Stimulated activated effector memory CD8-positive, alpha-beta T cell treated with anti-CD3 and anti-CD28 coated beads, Interleukin-12 subunit alpha, Interleukin-12 subunit beta, amount 100 ng/mL, for 72 hours (primary cell): ENCODE measurements at regions not wholly inside any gene's neighbourhood (a gene's known extent, or its start where the extent isn't known, plus 50 kb on each side); places are given as distances from the start of the nearest gene placed in this dataset.

ENCODE experiments used
- ATAC-seq: fragments of 150-1000 bp; cut with Tn5 transposase; 2 replicates; pipeline ENCODE4 v1.10.0; 2021
- DNase-seq, 2 donors: peaks; one replicate each; pipeline ENCODE4 v3.0.0; 2021 to 2022; ENCODE audit warnings: low spot score in 2 of 2
- H3K27ac Mint-ChIP-seq: one replicate; pipeline ENCODE4 v1.8.0; 2022; ENCODE audit warnings: mild to moderate bottlenecking, mixed read lengths
- H3K36me3 Mint-ChIP-seq: one replicate; pipeline ENCODE4 v1.8.0; 2022; ENCODE audit warnings: mild to moderate bottlenecking, mixed read lengths
- H3K4me1 Mint-ChIP-seq: one replicate; pipeline ENCODE4 v1.8.0; 2022; ENCODE audit warnings: mixed read lengths
- H3K4me3 Mint-ChIP-seq: one replicate; pipeline ENCODE4 v1.8.0; 2022; ENCODE audit warnings: mild to moderate bottlenecking, mixed read lengths
- H3K9me3 Mint-ChIP-seq: one replicate; pipeline ENCODE4 v1.8.0; 2022; ENCODE audit warnings: mixed read lengths

DNA sequence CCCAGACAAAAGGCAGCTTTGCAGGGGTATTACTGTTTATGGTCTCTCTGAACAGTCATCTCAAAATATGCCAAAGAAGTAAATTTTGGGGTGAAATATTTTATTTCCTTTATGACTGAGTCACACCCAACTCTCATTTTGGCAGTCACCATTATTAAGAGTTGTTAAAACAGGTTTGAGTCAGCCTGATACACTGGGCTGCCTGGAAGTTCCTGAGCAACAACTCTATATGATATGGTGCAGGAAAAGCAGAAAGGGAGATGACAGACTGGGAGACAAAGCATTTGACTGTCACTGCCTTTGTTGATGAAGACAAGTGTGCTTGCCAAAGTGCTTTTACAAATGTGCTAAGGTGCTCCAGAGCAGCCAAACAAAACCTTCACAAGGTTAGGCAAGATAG lies 1263.5 kb downstream of the PCDH7 start:
- no peak overlapping the region for H3K27ac Mint-ChIP-seq
- ATAC-seq (no peak), DNase-seq (no peak)
- H3K4me1 Mint-ChIP-seq, result no peaks in the 10 kb centered on the region
- peaks cover 7% of the 10 kb centered on the region for H3K9me3 Mint-ChIP-seq
- no peak overlapping the region for H3K4me3 Mint-ChIP-seq
- no peaks in the 10 kb centered on the region for H3K36me3 Mint-ChIP-seq

- Mint-ChIP-seq H3K27ac (no peak overlapping the region), H3K36me3 (no peaks in the 10 kb centered on the region), H3K4me1 (no peaks in the 10 kb centered on the region), H3K9me3 (peaks cover 2% of the 10 kb centered on the region), H3K4me3 (no peak overlapping the region)
- no peak for ATAC-seq
- no peak for DNase-seq
These were observed 1264.7 kb downstream of the PCDH7 start for GRCh38 chr4:31984872-31985271.

- DNase-seq (no peak), ATAC-seq (no peak)
- Mint-ChIP-seq H3K4me1 (no peaks in the 10 kb centered on the region), H3K36me3 (no peaks in the 10 kb centered on the region), H3K9me3 (peaks cover 8% of the 10 kb centered on the region), H3K4me3 (no peak overlapping the region), H3K27ac (no peak overlapping the region)
These were observed 1276.1 kb downstream of the PCDH7 start for GRCh38 chr4:31995943-31996901.

GRCh38 chr4:31998807-31999206 lies 1278.6 kb downstream of the PCDH7 start:
- Mint-ChIP-seq H3K4me3 (no peak overlapping the region), H3K27ac (no peak overlapping the region), H3K9me3 (peaks cover 7% of the 10 kb centered on the region), H3K4me1 (no peaks in the 10 kb centered on the region), H3K36me3 (no peaks in the 10 kb centered on the region)
- ATAC-seq, result no peak
- no peak for DNase-seq

GRCh38 chr4:31999848-32000247 lies 1279.7 kb downstream of the PCDH7 start:
- no peaks in the 10 kb centered on the region for H3K4me1 Mint-ChIP-seq
- no peak overlapping the region for H3K4me3 Mint-ChIP-seq
- no peak for DNase-seq
- ATAC-seq, result no peak
- H3K9me3 Mint-ChIP-seq, result peaks cover 7% of the 10 kb centered on the region
- H3K27ac Mint-ChIP-seq, result no peak overlapping the region
- H3K36me3 Mint-ChIP-seq, result no peaks in the 10 kb centered on the region

DNA sequence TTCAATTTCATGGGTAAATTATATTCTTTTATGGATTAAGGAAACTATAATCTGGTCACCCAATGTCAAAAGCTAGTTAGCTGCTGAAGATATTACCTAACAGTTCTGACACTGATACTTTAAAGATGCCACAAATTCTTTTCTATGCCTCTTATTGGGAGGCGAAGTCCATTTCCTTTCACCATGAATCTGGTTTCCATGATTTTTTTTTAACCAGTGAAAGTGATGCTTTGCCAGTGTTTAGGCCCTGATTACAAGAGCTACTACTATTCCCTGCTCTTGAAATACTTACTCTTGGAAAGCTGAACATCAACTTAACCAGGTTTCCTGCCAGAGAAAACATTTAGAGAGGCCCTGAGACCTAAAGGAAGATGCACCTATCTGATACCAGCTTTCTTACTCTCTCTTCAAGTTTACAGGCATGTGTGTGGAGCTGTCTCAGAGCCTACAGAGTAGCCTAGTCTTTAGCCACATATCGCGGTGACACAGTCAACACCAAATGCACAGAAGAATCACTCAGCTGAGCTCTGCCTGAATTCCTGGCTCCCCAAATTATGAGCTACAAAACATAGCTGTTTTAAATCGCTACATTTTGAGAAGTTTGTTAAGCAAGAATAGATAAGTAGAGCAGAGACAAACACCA lies 1280.8 kb downstream of the PCDH7 start:
- no peaks in the 10 kb centered on the region for H3K4me1 Mint-ChIP-seq
- ATAC-seq (no peak), DNase-seq (no peak)
- no peak overlapping the region for H3K27ac Mint-ChIP-seq
- H3K4me3 Mint-ChIP-seq, result no peak overlapping the region
- no peaks in the 10 kb centered on the region for H3K36me3 Mint-ChIP-seq
- peaks cover 10% of the 10 kb centered on the region for H3K9me3 Mint-ChIP-seq

- Mint-ChIP-seq H3K4me3 (no peak overlapping the region), H3K27ac (no peak overlapping the region), H3K36me3 (no peaks in the 10 kb centered on the region), H3K9me3 (peaks cover 10% of the 10 kb centered on the region), H3K4me1 (no peaks in the 10 kb centered on the region)
- DNase-seq (no peak), ATAC-seq (no peak)
These were observed 1282.0 kb downstream of the PCDH7 start for GRCh38 chr4:32002037-32002747.

GRCh38 chr4:32003548-32003947 lies 1283.4 kb downstream of the PCDH7 start:
- ATAC-seq, result no peak
- H3K27ac Mint-ChIP-seq, result no peak overlapping the region
- H3K9me3 Mint-ChIP-seq, result peaks cover 13% of the 10 kb centered on the region
- H3K36me3 Mint-ChIP-seq, result no peaks in the 10 kb centered on the region
- DNase-seq, result no peak
- no peak overlapping the region for H3K4me3 Mint-ChIP-seq
- no peaks in the 10 kb centered on the region for H3K4me1 Mint-ChIP-seq

- ATAC-seq, result no peak
- Mint-ChIP-seq H3K4me1 (no peaks in the 10 kb centered on the region), H3K36me3 (no peaks in the 10 kb centered on the region), H3K4me3 (no peak overlapping the region), H3K9me3 (peaks cover 25% of the 10 kb centered on the region), H3K27ac (no peak overlapping the region)
- no peak for DNase-seq
These were observed 1290.1 kb downstream of the PCDH7 start for GRCh38 chr4:32010221-32010620.

DNA sequence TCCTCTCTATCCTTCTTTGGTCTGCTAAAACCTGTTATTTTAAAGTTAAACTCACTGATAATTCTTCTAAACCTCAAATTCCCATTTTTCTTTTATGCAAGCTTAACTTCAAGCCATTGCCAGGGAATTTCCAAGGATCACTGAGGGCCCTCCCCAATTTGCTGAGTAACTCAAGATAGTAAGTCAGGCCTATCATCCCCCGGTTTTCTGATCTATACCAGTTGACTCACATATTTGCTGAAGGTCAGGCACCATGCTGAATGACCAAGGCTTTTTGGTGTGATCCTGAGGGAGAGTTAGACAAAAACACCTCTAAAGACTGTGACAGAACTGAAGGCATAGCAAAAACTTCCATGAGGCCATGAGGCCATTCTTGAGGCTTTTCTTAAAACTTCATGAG lies 1301.9 kb downstream of the PCDH7 start:
- H3K4me3 Mint-ChIP-seq, result no peak overlapping the region
- H3K36me3 Mint-ChIP-seq, result no peaks in the 10 kb centered on the region
- no peak for ATAC-seq
- no peak for DNase-seq
- H3K4me1 Mint-ChIP-seq, result no peaks in the 10 kb centered on the region
- H3K9me3 Mint-ChIP-seq, result peaks cover 17% of the 10 kb centered on the region
- no peak overlapping the region for H3K27ac Mint-ChIP-seq

DNA sequence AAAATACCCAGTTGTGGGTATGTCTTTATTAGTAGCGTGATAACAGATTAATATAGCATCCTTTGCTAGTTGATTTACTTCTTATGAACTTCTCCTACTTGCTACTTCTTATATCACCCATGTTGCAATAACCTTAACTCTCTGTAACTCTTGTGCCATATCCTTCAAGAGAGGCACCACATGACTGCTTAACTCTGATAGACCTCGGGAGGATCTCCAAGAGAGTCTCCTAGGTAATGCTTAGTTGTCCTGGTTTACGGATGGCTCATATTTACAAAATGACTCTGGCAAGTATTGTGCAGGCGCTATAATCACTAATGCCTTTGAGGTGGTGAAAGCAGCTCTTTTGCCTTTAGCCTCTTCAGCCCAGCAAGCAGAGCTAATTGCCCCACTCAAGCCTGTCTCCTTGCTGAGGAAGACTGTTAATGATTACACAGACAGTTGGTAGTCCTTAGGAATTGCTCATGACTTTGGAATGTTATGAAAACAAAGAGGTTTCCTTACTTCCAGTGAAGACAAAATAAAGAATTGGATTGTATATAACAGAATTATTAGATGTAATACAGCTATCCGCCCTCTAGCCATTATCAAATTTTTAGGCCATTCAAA lies 1305.8 kb downstream of the PCDH7 start:
- no peak for ATAC-seq
- Mint-ChIP-seq H3K4me1 (no peaks in the 10 kb centered on the region), H3K9me3 (peaks cover 17% of the 10 kb centered on the region), H3K4me3 (no peak overlapping the region), H3K36me3 (no peaks in the 10 kb centered on the region), H3K27ac (no peak overlapping the region)
- DNase-seq, result no peak

GRCh38 chr4:32030406-32030805 lies 1310.2 kb downstream of the PCDH7 start:
- DNase-seq (no peak), ATAC-seq (no peak)
- no peak overlapping the region for H3K4me3 Mint-ChIP-seq
- H3K9me3 Mint-ChIP-seq, result peaks cover 18% of the 10 kb centered on the region
- no peaks in the 10 kb centered on the region for H3K4me1 Mint-ChIP-seq
- H3K36me3 Mint-ChIP-seq, result no peaks in the 10 kb centered on the region
- H3K27ac Mint-ChIP-seq, result no peak overlapping the region

- Mint-ChIP-seq H3K4me3 (no peak overlapping the region), H3K27ac (no peak overlapping the region), H3K9me3 (peaks cover 15% of the 10 kb centered on the region), H3K36me3 (no peaks in the 10 kb centered on the region), H3K4me1 (no peaks in the 10 kb centered on the region)
- DNase-seq, result no peak
- no peak for ATAC-seq
These were observed 1310.9 kb downstream of the PCDH7 start for GRCh38 chr4:32031026-32031425.

- Mint-ChIP-seq H3K4me1 (no peaks in the 10 kb centered on the region), H3K27ac (no peak overlapping the region), H3K4me3 (no peak overlapping the region), H3K36me3 (no peaks in the 10 kb centered on the region), H3K9me3 (peaks cover 18% of the 10 kb centered on the region)
- ATAC-seq (no peak), DNase-seq (no peak)
These were observed 1312.0 kb downstream of the PCDH7 start for GRCh38 chr4:32032136-32032672.

GRCh38 chr4:32037399-32037798 lies 1317.2 kb downstream of the PCDH7 start:
- DNase-seq (no peak), ATAC-seq (no peak)
- Mint-ChIP-seq H3K4me3 (no peak overlapping the region), H3K36me3 (no peaks in the 10 kb centered on the region), H3K27ac (no peak overlapping the region), H3K9me3 (peaks cover 10% of the 10 kb centered on the region), H3K4me1 (no peaks in the 10 kb centered on the region)
